ENCODE measurements at regions not wholly inside any gene's neighbourhood (a gene's known extent, or its start where the extent isn't known, plus 50 kb on each side); places are given as distances from the start of the nearest gene placed in this dataset.

DNA sequence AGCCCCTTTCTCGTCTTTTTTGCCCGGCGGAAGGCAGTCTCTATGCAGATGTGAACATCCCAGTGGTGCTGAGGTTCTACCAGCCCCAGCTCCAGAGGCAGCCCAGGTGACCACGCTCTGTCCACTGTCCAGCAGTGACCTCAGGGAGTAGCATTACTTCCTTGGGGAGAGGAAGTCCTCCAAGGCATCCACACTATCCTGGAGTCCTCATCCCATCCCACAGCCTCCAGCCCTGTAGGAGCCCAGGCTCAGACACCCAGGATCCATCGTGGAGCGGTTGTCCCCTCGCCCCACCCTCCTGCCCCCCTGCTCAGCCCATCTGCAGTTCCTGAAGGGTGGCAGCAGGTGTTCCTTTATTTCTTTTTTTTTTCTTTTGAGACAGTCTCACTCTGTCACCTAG, 294.5 kb upstream of the IRX4 start:
- Histone ChIP-seq H3K27me3 (no peaks in the 10 kb centered on the region), H3K27ac (no peak overlapping the region), H3K4me3 (no peak overlapping the region), H3K9me3 (no peaks in the 10 kb centered on the region), H3K36me3 (no peaks in the 10 kb centered on the region), H3K4me1 (no peaks in the 10 kb centered on the region)
- DNase-seq (ENCODE audit: low spot score) = no peak
- TF ChIP-seq, protein P1, sequence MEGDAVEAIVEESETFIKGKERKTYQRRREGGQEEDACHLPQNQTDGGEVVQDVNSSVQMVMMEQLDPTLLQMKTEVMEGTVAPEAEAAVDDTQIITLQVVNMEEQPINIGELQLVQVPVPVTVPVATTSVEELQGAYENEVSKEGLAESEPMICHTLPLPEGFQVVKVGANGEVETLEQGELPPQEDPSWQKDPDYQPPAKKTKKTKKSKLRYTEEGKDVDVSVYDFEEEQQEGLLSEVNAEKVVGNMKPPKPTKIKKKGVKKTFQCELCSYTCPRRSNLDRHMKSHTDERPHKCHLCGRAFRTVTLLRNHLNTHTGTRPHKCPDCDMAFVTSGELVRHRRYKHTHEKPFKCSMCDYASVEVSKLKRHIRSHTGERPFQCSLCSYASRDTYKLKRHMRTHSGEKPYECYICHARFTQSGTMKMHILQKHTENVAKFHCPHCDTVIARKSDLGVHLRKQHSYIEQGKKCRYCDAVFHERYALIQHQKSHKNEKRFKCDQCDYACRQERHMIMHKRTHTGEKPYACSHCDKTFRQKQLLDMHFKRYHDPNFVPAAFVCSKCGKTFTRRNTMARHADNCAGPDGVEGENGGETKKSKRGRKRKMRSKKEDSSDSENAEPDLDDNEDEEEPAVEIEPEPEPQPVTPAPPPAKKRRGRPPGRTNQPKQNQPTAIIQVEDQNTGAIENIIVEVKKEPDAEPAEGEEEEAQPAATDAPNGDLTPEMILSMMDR (IDR thresholded peaks at IDR 0.05) = no peak

DNA sequence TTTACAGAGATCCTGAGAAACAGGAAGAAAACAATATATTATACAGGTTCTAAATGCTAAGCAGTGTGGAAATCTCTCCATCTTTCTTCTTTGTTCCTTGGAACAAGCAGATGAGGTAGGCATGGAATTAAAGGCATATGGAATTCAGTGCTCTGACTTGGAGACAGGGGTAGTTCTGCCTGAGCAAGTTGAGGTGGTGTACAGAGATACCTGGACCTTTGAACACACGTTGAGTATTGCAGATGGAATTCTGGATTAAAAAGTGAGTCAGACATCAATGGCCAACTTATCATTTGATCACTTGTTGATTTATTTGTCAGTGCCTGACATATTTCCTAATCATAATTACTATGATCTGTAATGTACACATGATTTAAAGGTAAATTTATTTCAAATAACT, 293.9 kb upstream of the IRX4 start:
- TF ChIP-seq, protein P1 (IDR thresholded peaks at IDR 0.05) = no peak
- H3K27ac ChIP-seq = no peak overlapping the region
- H3K4me3 ChIP-seq = no peak overlapping the region
- no peaks in the 10 kb centered on the region for H3K9me3 ChIP-seq
- no peaks in the 10 kb centered on the region for H3K27me3 ChIP-seq
- H3K4me1 ChIP-seq = no peaks in the 10 kb centered on the region
- H3K36me3 ChIP-seq = no peaks in the 10 kb centered on the region
- DNase-seq (ENCODE audit: low spot score) = no peak

DNA sequence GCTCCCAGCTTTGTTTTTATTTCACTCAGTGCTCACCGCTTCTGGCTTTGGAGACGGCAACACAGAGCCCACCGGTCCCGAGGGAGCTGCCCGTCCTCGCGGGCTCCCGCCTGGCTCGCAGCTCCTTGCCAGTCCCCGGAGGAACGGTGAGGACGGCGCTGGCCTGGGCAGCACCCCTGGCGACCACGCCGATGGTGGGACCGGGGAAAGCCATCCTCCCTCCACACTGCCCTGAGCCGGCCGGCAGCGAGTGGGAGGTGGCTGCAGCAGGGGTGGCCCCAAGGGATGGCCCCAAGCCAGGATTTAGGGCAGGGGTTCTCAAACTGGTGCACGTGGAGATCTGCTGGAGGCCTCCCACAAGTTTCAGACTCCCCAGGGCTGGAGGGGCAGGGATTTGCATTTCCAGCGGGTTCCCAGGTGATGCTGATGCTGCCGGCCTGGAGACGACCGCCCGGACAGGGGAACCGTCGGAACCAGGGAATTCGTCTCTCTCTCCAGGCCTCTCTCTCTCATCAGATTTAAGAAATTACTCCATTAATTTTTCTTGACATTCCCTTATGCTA, 293.2 kb upstream of the IRX4 start:
- Histone ChIP-seq H3K36me3 (no peaks in the 10 kb centered on the region), H3K27me3 (no peaks in the 10 kb centered on the region), H3K27ac (no peak overlapping the region), H3K9me3 (no peaks in the 10 kb centered on the region), H3K4me3 (no peak overlapping the region), H3K4me1 (no peaks in the 10 kb centered on the region)
- no peak for DNase-seq (ENCODE audit: low spot score)
- TF ChIP-seq, protein P1 (IDR thresholded peaks at IDR 0.05) = no peak

DNA sequence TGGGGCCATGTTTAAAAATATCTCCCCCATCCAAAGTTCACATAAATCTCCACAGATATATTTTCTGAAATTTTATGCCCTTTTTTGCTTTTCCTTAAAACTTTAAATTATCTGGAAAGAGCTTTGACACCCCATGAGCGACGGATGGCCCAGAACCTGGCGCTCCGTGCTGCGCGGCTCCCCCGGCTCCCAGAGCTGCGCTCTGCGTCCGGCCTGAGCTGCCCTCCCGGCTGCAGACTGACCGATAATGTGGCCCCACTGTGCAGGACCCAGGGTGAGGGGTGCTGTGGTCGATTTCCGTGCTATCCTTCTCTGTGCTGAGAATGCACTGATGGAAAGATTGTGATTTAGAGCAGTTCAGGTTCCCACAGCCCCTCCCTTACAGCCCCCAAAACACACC, 292.3 kb upstream of the IRX4 start:
- H3K4me1 ChIP-seq = no peaks in the 10 kb centered on the region
- H3K27me3 ChIP-seq = no peaks in the 10 kb centered on the region
- no peak overlapping the region for H3K4me3 ChIP-seq
- H3K9me3 ChIP-seq = no peaks in the 10 kb centered on the region
- no peaks in the 10 kb centered on the region for H3K36me3 ChIP-seq
- DNase-seq (ENCODE audit: low spot score) = no peak
- TF ChIP-seq, protein P1 (IDR thresholded peaks at IDR 0.05) = no peak
- H3K27ac ChIP-seq = no peak overlapping the region

DNA sequence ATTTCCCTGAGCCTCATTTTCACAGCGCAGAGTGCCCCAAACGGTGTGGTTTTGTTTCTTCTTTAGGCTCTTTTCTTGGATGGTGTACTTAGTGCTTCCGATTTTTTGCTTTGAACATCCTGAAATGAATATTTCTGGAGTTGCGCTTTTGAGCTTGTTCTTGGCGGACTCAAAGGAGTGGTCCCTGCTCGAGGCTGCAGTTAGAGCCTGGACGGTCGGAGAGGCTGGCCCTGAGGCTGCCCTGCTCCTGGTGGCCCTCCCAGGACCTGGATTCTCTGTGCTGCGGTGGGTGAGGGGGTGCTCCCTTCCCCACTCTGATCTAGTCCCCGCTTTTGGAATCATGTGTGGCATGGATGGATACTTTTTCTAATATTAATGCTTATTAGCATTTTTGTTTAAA, 291.8 kb upstream of the IRX4 start:
- Histone ChIP-seq H3K4me3 (no peak overlapping the region), H3K4me1 (no peaks in the 10 kb centered on the region), H3K36me3 (no peaks in the 10 kb centered on the region), H3K27me3 (no peaks in the 10 kb centered on the region), H3K27ac (no peak overlapping the region), H3K9me3 (no peaks in the 10 kb centered on the region)
- DNase-seq (ENCODE audit: low spot score) = no peak
- TF ChIP-seq, protein P1 (IDR thresholded peaks at IDR 0.05) = no peak

DNA sequence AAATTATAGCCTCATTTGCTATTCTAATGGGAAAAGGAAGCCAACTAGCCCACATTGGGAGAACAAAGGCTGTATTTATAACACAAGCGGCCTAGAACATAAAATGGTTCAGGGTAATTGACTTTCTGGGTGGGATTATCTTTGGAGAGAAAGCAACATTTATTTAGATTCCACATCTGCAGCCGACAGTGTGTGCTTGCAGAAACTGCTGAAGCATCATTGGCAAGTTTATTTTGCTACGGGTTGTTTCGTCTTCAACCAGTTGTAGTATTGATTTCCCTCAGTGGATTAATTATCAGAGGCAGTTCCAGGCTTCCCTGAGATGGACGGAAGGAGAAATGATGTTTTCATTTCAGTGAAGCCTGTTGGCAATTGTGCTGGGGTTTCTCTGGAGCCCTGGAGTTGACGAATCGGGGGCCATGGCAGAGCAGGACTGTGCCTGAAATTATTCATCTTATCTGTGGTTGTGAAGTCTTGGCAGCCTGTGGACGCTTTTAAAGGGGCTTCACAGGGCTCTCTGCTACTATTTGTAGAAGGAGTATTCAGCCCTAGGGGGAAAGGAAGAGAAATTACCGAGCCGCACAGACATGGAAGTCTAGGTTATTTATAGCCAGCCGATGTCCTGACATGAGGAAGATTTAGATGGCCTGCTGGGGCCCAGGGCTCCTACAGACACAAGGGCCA, 290.6 kb upstream of the IRX4 start:
- no peaks in the 10 kb centered on the region for H3K27me3 ChIP-seq
- H3K36me3 ChIP-seq = no peaks in the 10 kb centered on the region
- DNase-seq (ENCODE audit: low spot score) = no peak
- no peak overlapping the region for H3K27ac ChIP-seq
- H3K4me3 ChIP-seq = no peak overlapping the region
- H3K9me3 ChIP-seq = no peaks in the 10 kb centered on the region
- TF ChIP-seq, protein P1 (IDR thresholded peaks at IDR 0.05) = no peak
- H3K4me1 ChIP-seq = no peaks in the 10 kb centered on the region
